ENCODE measurements at regions not wholly inside any gene's neighbourhood (a gene's known extent, or its start where the extent isn't known, plus 50 kb on each side); places are given as distances from the start of the nearest gene placed in this dataset.
"Not testable (repeated sequence)": the region's sequence is repeated elsewhere in the genome, so short reads cannot be mapped to it uniquely, and the experiment has no call there.

DNA sequence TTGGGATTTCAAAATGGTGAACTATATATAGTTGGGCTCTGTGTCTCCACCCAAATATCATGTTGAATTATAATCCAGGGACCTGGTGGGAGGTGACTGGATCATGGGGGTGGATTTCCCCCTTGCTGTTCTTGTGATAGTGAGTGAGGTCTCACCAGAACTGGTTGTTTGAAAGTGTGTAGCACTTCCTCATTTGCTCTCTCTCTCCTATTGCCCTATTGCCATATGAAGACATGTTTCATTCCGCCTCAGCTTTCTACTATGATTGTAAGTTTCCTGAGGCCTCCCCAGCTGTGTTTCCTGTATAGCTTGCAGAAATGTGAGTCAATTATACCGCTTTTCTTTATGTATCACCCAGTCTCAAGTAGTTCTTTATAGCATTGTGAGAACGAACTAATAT is 545.6 kb downstream of the TRAM1L1 start:
- no peak for DNase-seq (ENCODE audit: low spot score)

DNA sequence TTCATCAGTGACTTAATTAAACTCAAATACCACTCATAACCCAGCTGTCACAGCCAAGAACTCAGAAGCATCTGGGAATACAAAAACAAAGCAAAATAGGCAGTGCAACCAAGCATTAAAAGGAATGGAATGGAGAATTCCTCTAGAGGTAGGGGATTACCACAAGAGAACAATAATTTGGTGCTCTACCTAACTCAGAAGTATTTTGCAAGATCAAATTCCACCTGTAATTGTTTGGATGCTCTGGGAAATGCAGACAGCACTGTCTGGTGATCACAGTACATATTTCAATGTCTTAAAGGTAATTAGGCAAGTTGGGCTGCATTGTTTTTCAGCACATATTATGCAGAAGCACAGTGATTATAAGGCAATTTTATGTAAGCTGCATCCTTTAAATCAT is 547.5 kb downstream of the TRAM1L1 start:
- DNase-seq (ENCODE audit: low spot score): no peak

DNA sequence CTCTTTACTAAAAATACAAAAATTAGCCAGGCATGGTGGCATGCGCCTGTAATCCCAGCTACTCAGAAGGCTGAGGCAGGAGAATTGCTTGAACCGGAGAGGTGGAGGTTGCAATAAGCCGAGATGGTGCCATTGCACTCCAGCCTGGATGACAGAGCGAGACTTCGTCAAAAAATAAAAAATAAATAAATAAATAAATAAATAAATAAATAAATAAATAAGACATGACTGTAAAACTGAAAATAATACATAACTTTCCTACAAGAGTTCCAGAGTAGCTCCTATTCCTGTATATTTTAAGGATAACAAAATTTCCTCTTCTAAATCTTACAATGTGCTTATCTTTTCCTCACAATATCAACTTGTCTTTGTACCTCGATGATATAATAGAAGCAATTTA is 549.4 kb downstream of the TRAM1L1 start:
- DNase-seq (ENCODE audit: low spot score): not testable (repeated sequence)

DNA sequence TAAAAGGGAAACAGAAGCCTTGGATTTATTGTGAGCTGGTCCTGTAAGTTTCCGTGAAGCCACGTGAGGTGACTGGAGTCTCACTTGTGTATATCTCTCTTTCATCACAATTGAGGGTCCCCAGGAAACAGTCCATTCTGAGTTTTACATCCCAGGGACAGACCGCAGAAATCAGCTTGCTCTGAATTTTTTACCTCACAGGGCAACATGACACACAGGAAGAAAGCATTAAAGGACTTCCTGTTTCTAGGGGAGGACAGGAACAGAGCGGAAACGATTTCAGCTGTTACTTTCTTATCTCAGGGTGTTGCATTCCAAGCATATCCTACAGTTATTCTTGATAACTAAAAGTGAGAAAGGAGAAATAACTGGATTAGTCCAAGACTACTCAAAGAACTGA is 553.5 kb downstream of the TRAM1L1 start:
- DNase-seq (ENCODE audit: low spot score): no peak

DNA sequence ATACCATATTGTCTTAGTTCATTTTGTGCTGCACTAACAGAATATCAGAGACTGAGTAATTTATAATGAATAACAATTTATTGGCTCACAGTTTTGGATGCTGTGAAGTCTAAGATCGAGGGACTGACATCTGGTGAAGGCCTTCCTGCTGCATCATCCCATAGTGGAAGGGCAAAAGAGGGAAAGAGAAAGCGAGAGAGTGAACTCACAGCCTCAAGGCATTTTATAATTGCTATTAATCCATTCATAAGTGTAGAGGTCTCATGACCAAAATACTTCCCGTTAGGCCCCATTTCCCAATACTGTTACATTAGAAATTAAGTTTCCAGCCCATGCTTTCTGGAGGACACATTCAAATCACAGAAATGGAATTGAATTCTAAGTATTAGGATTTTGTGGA is 554.4 kb downstream of the TRAM1L1 start:
- DNase-seq (ENCODE audit: low spot score): no peak

DNA sequence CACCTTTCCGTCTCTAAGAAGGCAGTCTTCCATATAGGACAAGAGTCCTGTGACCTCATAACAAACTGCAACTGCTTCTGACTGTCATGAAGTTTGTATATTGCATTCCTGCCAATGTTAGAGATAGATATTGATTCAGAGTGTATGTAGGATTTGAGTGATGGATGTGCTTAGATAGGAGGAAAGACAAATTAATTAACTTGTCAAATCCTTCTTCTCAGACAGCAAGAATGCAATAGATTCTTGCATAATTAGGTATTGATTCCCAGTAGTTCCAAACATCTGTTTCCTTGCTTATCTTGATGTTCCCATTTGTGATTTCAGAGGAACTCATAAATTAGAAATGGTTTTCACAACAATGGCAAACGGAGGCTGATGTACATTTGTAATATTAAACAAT is 555.3 kb downstream of the TRAM1L1 start:
- no peak for DNase-seq (ENCODE audit: low spot score)

DNA sequence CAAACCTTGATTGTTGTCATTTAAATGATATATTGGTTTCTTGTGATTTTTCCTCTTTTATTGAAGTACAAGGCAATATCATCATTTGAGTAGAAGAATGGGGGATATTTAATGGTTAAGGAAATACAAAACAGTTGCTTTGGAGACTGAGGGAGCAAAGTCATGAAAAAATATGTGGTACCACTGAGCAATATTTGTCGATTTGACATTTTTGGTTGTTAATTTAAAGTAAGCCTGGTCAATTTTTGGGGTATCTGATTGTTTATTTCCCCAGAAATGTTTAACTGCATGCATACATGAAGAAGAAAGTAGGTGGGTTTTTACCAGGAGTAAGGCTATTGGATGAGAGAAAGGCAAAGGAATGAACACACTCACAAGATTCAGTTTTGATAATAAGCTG is 556.2 kb downstream of the TRAM1L1 start:
- no peak for DNase-seq (ENCODE audit: low spot score)

DNA sequence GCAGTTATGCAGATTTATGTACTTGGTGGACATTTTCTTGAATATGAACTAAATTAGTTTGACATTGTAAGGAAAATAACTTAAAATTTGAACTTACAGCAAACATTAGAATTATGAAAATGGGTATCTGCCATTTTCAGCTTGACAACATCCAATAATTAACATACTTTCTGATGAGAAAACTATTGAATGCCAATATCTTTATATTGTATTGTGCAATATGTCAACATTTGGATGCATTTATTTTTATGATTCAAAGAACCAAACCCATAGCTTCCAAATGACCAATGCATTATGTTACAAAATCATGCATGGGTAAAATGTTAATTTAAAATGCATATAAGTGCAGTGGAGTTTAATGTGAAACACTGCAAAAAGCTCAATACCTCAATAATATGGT is 562.5 kb downstream of the TRAM1L1 start:
- no peak for DNase-seq (ENCODE audit: low spot score)

DNA sequence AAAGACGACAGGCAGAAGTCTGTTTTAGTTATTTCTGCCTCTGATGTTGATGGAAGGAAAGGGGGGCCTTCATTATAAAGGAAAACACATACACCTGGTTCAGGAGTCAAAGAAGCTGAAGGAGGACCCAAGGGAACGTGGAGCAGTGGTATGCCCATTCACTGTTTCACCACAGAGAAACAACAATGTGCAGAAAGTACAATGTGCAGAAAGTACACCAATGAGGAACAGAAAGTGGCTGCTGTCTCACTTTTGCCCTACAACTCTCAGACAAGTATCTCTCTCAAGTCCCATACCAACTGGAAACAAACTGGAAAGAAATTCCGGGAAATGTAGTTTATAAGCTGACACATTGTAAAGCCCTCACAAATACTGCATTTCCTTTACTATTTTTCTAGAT is 564.5 kb downstream of the TRAM1L1 start:
- DNase-seq (ENCODE audit: low spot score): no peak

DNA sequence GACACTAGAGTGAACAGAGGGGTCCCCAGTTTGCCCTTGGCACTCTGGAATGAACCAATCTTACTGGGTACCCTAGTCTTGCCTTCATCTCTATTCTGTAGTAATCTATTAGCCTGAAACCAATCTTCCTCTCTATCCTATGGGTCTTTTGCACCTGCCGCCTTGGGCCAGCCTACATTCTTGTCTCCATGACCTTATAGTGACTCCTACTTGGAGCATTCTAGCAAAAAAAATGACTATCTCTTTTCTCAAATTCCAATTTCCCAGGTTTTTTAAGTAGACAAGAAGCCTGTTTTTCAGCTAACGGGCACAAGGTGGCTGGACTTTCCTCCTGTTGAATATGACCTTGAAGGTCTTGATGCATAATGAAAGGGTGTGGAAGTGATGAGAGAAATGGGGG is 568.7 kb downstream of the TRAM1L1 start:
- no peak for DNase-seq (ENCODE audit: low spot score)

DNA sequence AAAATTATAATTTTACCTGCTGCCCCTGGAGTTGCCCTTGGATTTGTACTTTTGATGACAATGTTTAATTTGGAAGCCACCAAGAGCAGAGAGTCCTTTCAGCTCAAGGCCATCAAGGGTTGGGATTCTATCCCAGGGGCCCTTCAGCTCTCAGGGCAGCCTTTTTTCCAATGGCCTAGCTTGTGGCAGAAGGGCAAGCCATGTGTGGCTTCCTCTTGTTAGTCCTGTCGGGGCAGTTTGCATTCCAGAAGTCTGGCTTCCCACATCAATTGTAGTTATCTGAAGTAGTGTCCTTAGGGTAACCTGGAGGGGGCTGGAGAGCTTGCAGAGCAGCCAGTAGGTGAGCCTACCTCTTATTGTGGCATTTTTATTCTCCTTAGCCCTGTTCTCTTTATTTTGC is 569.4 kb downstream of the TRAM1L1 start:
- no peak for DNase-seq (ENCODE audit: low spot score)

DNA sequence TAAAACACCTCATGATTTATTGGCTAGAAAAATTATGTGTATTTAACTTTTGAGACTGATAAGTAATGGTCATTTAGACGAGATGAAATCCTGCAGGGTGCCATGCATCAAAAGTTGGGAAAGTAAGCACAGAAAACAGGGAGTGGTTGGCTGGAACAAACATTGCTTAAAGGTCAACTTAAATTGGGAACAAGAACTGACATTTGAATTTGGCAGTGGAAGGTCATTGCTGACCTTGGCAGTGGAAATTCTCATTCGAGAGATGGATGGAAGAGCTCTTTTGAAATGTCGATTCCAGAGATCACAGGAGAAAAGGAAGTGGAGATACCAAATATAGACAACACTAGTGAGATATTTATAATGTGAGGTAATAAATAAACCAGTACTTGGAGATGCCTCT is 572.8 kb downstream of the TRAM1L1 start:
- no peak for DNase-seq (ENCODE audit: low spot score)

DNA sequence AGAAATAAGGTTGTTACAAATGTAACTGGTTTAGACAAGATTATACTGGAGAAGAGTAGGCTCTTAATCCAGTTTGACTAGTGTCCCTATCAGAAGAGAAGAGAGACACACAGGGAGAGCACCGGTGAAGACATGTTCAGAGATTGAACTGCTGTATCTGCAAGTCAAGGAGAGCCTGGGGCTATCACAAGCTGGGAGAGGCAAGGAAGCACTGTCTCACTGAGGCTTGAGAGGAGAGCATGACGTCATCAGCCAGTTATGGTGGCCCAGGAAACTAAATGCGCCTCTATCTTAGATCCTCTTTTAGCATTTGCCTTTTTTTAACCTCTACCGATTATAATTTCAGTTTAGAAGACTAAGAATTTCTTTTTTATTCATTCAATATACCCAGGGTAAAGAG is 583.4 kb downstream of the TRAM1L1 start:
- no peak for DNase-seq (ENCODE audit: low spot score)

DNA sequence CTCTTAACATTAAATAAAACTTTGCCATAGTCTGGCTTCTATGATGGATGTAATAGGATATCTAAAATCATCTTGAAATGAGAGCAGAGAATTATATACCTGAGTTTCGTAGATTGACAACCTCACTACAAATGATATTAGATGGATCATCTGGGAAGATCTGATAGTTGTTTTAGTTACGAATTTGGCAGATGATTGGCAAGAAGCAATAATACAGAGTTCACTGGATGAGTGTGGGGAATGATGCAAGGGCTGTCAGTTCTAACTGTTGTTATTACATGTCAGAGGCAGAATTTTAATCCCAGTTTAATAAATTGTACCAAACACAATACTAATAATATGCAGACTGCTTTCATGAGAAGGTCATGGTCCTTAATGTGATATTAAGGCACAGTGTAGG is 585.2 kb downstream of the TRAM1L1 start:
- no peak for DNase-seq (ENCODE audit: low spot score)

DNA sequence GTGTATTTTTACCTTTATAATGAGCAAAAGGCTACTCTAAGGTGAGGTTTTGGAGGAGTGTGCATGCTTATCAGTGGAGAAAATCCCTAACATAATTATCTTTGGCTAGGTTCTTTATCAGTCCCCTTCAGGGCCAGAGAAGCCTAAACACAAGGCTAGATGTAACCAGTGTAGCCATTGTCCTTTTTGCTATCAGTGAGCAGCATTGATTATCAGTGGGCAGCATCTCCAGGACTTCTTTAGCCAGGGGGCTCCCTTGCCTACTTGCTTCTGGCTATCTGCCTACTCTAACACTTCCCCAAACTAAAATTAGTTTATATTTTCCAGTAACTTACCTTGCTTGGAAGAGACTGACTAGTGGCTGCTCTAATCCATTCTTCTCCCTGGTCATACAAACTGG is 595.6 kb downstream of the TRAM1L1 start:
- DNase-seq (ENCODE audit: low spot score): no peak

DNA sequence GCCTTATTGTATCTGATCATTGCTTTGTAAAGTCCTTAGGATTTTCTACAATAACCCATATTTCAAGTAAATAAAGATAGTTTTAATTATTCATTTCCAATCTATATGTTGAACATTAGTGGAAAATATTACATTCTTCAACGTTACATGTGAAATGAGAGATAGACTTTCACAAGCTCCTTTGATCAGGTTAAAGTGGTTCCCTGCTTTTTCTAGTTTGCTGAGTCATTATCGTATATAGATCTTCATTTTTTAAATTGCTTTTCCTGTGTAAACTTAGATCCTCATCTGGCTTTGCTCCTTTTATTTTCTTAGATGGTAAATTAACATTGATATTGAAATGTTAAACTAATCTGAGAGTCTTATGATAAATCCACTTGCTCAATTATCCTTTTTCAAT is 599.0 kb downstream of the TRAM1L1 start:
- no peak for DNase-seq (ENCODE audit: low spot score)

DNA sequence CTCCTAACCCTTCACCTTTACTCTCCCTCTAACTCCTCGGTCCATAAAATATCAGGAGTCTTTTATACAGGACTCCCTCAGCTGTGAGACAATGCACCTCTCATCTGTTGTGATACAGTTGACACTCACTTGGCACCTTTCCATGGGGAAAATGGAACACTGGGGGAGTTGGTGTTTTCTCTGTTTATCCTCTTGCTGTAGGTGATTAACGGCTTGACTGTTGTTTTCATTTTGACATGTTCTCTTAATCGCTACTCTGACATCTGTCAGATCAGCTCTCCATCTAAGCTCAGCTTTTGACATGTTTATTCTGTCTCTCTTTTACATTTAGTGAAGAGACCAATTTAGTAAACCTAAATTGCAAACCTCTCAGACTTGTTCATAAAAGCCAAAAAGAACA is 604.8 kb downstream of the TRAM1L1 start:
- no peak for DNase-seq (ENCODE audit: low spot score)

DNA sequence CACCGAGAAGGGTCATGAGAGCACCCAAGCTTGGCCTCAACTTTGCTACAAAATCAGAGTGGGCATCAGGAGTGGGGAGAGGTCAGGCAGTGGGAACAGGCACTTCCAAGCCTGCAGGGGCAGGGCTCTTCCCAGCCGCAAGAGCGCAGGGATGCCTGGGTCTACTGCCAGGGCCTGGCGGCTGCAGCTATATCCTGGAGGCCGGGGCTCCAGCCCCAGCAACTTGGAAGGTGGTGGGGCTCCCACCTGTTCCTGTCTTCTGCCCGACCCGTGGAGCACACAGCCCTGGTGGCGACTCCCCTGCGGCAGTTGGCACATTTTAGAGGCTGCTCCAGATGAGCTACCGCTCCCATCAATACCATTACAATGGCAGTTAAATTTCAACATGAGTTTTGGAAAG is 607.0 kb downstream of the TRAM1L1 start:
- DNase-seq (ENCODE audit: low spot score): no peak

DNA sequence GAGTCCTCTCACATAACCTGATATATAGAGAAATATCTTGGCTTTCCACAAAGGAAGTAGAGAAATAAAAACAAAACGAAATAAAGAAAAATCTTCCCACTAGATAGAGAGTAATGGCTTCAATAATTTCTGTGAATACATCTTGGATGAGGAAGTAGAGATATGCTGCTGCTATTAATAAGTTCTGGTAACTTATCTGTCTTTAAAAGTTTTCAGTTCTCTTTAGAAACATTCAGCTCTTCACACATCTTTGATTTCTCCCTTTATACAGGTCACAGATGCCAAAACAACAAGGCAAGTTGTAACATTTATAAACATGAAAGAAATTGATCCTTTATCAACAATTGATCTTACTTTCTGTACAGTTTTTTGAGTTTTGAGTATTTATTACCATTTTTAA is 615.8 kb downstream of the TRAM1L1 start:
- no peak for DNase-seq (ENCODE audit: low spot score)

DNA sequence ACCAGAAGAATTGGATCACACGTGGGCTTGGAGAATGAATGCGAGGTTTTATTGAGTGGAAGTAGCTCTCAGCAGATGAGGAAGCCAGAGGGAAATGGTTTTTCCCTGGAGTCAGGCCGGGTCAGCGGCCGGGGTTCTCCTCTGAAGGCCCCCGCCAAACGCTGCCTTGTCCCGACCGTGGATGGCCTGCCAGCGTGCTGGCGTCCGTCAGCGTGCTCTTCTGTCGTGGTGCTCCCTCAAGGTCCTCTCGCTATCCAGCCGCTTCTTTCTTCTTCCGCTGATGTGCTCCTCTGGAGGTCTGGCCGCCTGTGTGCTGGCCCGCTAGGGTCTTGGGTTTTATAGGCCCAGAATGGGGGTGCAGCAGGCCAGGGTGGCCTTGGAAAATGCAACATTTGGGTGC is 632.2 kb downstream of the TRAM1L1 start:
- DNase-seq (ENCODE audit: low spot score): no peak

DNA sequence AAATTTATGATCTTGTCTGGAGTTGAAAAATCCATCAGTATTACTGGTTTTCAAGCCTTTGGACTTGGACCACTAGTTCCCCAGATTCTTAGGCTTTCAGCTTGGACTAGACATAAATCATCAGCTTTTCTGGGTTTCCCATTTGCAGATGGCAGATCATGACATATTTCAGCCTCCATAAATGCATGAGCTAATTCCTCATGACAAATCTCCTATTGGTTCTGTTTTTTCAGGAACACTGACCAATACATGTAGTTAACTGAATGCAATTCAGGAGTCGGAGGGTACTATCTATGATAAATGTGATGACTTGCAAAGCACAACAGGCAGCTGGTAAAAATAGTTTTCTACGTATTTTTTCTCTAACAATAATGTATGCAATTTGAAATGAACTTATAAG is 635.6 kb downstream of the TRAM1L1 start:
- DNase-seq (ENCODE audit: low spot score): no peak

DNA sequence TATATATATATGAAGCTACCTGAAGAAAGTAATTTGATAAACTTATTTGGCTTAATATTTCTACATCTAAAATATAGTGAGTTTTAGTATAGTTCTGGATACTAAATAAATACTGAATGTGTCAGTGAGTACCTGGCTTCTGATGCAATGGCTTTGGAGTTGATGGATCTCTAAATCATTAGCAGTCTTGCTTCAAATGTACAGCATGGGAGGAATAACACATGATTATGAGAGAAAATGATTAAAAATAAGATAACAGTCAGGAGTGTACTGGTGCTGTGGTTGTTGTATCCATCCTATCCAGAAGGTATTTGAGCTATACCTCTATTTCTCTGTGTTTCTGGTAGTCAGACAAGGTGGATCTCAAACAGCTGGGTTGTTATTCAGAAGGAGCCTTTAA is 641.3 kb downstream of the TRAM1L1 start:
- DNase-seq (ENCODE audit: low spot score): no peak

DNA sequence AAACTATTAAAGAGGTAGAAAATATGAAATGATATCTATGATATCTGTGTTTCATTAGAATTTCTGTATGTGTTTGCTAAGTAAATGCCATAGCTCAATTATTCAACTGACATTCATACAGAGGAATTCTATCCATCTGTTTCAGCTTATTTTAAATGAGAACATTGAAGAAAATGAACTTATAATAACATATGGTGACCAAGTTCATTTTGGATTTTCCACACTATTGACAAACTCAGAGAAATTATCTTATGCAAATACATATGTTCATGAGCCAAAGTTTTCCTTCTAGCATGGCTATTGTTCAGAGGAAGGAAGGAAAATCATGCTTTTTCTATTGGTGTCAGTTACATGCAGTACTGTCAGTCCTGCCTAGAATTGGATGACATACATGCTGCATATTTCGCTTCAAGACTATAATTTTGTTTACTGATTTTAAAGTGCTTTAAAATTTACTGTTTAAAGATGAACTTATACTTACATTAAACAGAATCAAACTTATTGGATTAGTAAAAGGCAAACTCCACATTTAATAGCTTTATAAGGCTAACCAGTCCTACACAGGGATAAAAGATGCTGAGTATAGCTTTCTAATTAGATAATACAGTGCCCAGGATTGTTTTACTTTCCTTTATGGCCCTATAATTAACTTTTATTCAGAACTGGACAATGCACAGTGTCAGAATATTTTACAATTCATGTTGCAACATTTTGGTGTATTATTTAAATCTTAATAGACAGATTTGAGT is 646.2 kb downstream of the TRAM1L1 start:
- DNase-seq (ENCODE audit: low spot score): no peak

DNA sequence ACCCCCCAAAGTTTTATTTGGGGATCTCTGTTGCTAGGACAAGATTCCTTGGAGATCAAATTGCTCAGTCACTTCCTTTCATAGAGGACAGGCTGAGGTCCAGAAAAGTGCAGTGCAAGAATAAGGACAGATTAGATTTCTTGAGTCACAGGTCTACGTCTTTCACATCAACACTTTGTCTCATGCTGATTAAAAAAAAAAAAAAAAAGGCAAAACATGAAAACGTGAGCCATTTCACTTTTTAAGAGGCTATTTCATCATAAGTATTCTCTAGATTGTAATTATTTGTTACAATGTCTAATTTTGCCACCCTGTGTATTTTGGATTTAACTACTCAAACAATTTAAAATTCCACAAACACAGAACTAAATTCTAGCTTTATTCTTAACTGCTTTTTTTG is 647.0 kb downstream of the TRAM1L1 start:
- DNase-seq (ENCODE audit: low spot score): no peak

DNA sequence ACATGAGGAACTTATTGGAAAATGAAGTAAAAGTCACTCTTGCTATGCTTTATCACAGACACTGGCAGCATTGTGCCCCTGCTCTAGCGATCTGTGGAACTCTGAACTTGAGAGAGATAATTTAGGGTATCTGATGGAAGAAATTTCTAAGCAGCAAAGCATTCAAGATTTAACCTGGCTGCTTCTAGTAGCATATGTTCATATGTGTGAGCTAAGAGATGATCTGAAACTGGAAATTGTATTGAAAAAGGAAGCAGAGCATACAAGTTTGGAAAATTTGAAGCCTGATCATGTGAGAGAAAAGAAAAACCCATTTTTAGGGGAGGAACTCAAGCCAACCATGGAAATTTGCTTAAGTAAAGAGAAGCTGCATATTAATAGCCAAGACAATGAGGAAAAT is 657.7 kb downstream of the TRAM1L1 start:
- DNase-seq (ENCODE audit: low spot score): no peak
